K562 (cell line): ENCODE measurements at regions not wholly inside any gene's neighbourhood (a gene's known extent, or its start where the extent isn't known, plus 50 kb on each side); places are given as distances from the start of the nearest gene placed in this dataset.

Source experiments
- ATAC-seq: fragments of 200-7000 bp; cut with Tn5 transposase; 3 replicates; pipeline ENCODE4 v1.9.1; 2020; ENCODE audit warnings: moderate library complexity
- BruUV-seq: library from RNA; stranded (reverse); fragments of 400-500 nt; replicated peaks from 2 replicates; lab custom pipeline; 2021; lab: Mats Ljungman, UMichigan
- CTCF ChIA-PET: fragments of 300-600 bp; formaldehyde crosslinking; extraction: SDS; loops from one replicate; lab custom pipeline; 2021; ENCODE audit warnings: low intra/inter-chr PET ratio; lab: Yijun Ruan, JAX
- POLR2A ChIA-PET: fragments of 300-600, 350-650 bp; sonication (Branson Sonifier 250); formaldehyde crosslinking; extraction: SDS; loops from one replicate; lab custom pipeline; 2021; ENCODE audit warnings: antibody characterized with exemption, inconsistent platforms; lab: Yijun Ruan, JAX
- DNase-seq, 4 experiments: peaks; one replicate each; pipeline versions ENCODE4 v3.0.0 to v3.0.0-alpha.2; 2011 to 2018; ENCODE audit warnings: low spot score in 3 of 4, mixed read lengths in 3 of 4; ENCODE audit errors: extremely low read depth in 1 of 4
- FAIRE-seq: peaks from 2 replicates; lab custom pipeline; 2011; peaks lifted over from hg19 to GRCh38; lab: Jason Lieb, UNC
- H2AFZ ChIP-seq: 2 replicates; pipeline ENCODE4 v1.6.0; 2011; ENCODE audit warnings: low read depth, low read length, control low read depth, inconsistent platforms
- H3K27ac ChIP-seq: fragments of 200-600 bp; 3 replicates; pipeline ENCODE4 v1.8.0; 2011; ENCODE audit warnings: low read depth, mild to moderate bottlenecking, control low read depth, inconsistent platforms, low read length, moderate library complexity, mixed read lengths; ENCODE audit errors: extremely low read depth
- H3K27me3 ChIP-seq, 2 experiments: fragments of 300-600 bp in 1 of 2; 2 replicates in 1 of 2; 3 replicates in 1 of 2; pipeline versions ENCODE4 v1.6.0 to v1.8.0; 2011; ENCODE audit warnings: inconsistent platforms in 2 of 2, low read length in 2 of 2, mild to moderate bottlenecking in 1 of 2, mixed read lengths in 1 of 2, moderate library complexity in 1 of 2; ENCODE audit not compliant: control insufficient read depth in 2 of 2, insufficient read depth in 2 of 2
- H3K36me3 ChIP-seq: fragments of 300-600 bp; 3 replicates; pipeline ENCODE4 v1.8.0; 2011; ENCODE audit warnings: mild to moderate bottlenecking, low read length, inconsistent platforms; ENCODE audit not compliant: control insufficient read depth, insufficient read depth
- H3K4me1 ChIP-seq, 2 experiments: fragments of 200-600 bp in 1 of 2; replicated peaks in 1 of 2; 2 replicates in 1 of 2; 3 replicates in 1 of 2; pipeline versions ENCODE4 v1.5.1 to v1.8.0; 2011; ENCODE audit warnings: inconsistent platforms in 2 of 2, low read length in 2 of 2, mild to moderate bottlenecking in 1 of 2, mixed read lengths in 1 of 2, moderate library complexity in 1 of 2; ENCODE audit not compliant: control insufficient read depth in 2 of 2, insufficient read depth in 2 of 2
- H3K4me2 ChIP-seq: 2 replicates; pipeline ENCODE4 v1.6.1; 2011; ENCODE audit warnings: low read length, control low read depth, inconsistent platforms, mixed read lengths; ENCODE audit not compliant: insufficient read depth
- H3K4me3 ChIP-seq: fragments of 200-600 bp; sonication (generic), shearing (Covaris generic); 2 replicates; pipeline ENCODE4 v1.5.1; 2016; ENCODE audit warnings: control low read depth, inconsistent platforms
- H3K79me2 ChIP-seq: fragments of 200-600 bp; 3 replicates; pipeline ENCODE4 v1.8.0; 2011; ENCODE audit warnings: low read length, inconsistent platforms; ENCODE audit not compliant: control insufficient read depth, insufficient read depth
- H3K9ac ChIP-seq, 2 experiments: 2 replicates each; pipeline versions ENCODE4 v1.6.0 to v1.6.1; 2011; ENCODE audit warnings: low read depth in 2 of 2, low read length in 2 of 2, control low read depth in 1 of 2, inconsistent platforms in 1 of 2, mild to moderate bottlenecking in 1 of 2, mixed read lengths in 1 of 2; ENCODE audit not compliant: insufficient read depth in 1 of 2
- H3K9me1 ChIP-seq: one replicate; pipeline ENCODE4 v1.6.0; 2011; ENCODE audit warnings: inconsistent platforms, mild to moderate bottlenecking, low read length, moderate library complexity; ENCODE audit not compliant: control insufficient read depth, insufficient read depth
- H3K9me3 ChIP-seq: replicated peaks from 2 replicates; pipeline ENCODE4 v1.5.1; 2011; ENCODE audit warnings: low read depth, low read length, inconsistent platforms; ENCODE audit not compliant: control insufficient read depth, insufficient read depth
- H4K20me1 ChIP-seq: replicated peaks from 2 replicates; pipeline ENCODE4 v1.6.1; 2011; ENCODE audit warnings: low read length, inconsistent platforms, mixed read lengths; ENCODE audit not compliant: control insufficient read depth, insufficient read depth
- ATF6 ChIP-seq: sonication (generic); formaldehyde crosslinking; IDR thresholded peaks from 2 replicates; pipeline ENCODE4 v1.4.0; 2020; ENCODE audit warnings: mild to moderate bottlenecking, missing genetic modification reagents
- CBFB ChIP-seq: sonication (generic); formaldehyde crosslinking; IDR thresholded peaks from 2 replicates; pipeline ENCODE4 v1.4.0; 2020; ENCODE audit warnings: mild to moderate bottlenecking, missing genetic modification reagents
- CEBPB ChIP-seq: fragments of 450-650 bp; IDR thresholded peaks from 2 replicates; pipeline ENCODE4 v1.6.1; 2016; ENCODE audit warnings: missing genetic modification characterization, missing compliant biosample characterization
- CHCHD3 ChIP-seq: fragments of 250-450 bp; sonication (Bioruptor Pico); IDR thresholded peaks from 2 replicates; pipeline ENCODE4 v2.1.2; 2022; ENCODE audit warnings: mild to moderate bottlenecking
- E4F1 ChIP-seq: fragments of 250-450 bp; sonication (Bioruptor Pico); IDR thresholded peaks from 2 replicates; pipeline ENCODE4 v1.5.0; 2021; ENCODE audit warnings: mild to moderate bottlenecking, borderline replicate concordance
- ELF4 ChIP-seq: fragments of 450-650 bp; formaldehyde crosslinking; IDR thresholded peaks from 2 replicates; pipeline ENCODE4 v1.4.0; 2022; ENCODE audit warnings: missing genetic modification characterization
- MEIS2 ChIP-seq: fragments of 450-650 bp; IDR thresholded peaks from 2 replicates; pipeline ENCODE4 v1.6.1; 2014; ENCODE audit warnings: mild to moderate bottlenecking; ENCODE audit not compliant: partially characterized antibody
- RBM25 ChIP-seq: fragments of 200-400 bp; formaldehyde crosslinking; IDR thresholded peaks from 2 replicates; pipeline ENCODE4 v1.6.1; 2018; ENCODE audit warnings: low read length, low read depth, moderate library complexity; ENCODE audit not compliant: severe bottlenecking
- TAL1 ChIP-seq: fragments of 450-650 bp; IDR thresholded peaks from 2 replicates; pipeline ENCODE4 v1.6.1; 2016; ENCODE audit warnings: mild to moderate bottlenecking
- WGBS: fragments of 100-300 bp; shearing (Covaris generic); methylation state at CpG from one replicate; pipeline ENCODE4 v1.1.6; 2016; ENCODE audit warnings: low coverage, mixed read lengths; ENCODE audit not compliant: insufficient coverage; ENCODE audit errors: missing lambda C conversion rate; 5-methylcytosine and 5-hydroxymethylcytosine counted together
- in situ Hi-C: fragments of 300-500 bp; cut with MboI; formaldehyde crosslinking; loops from 4 replicates; pipeline ENCODE4 v1.15.0; 2018; ENCODE audit warnings: inconsistent platforms, mixed read lengths
- intact Hi-C: fragments of 100-400 bp; cut with micrococcal nuclease; formaldehyde crosslinking; loops from 2 replicates; pipeline ENCODE4 v1.14.2; 2022
- TF ChIP-seq, protein P1 (sequence below), 3 experiments: IDR thresholded peaks in 2 of 3; conservative IDR thresholded peaks in 1 of 3; 2 replicates each; pipeline ENCODE4 v1.5.1; 2011 to 2012; ENCODE audit warnings: low read length in 3 of 3, mild to moderate bottlenecking in 3 of 3, control low read depth in 2 of 3, improper control_type of control experiment in 1 of 3, inconsistent platforms in 1 of 3, low read depth in 1 of 3, mixed read lengths in 1 of 3, moderate library complexity in 1 of 3; ENCODE audit not compliant: insufficient read depth in 2 of 3

- TF ChIP-seq E4F1 (CRISPR knock-in tag): no peak
Measured at GRCh38 chr22:27612115-27612514, 189.4 kb downstream of the MN1 start (continued).

- ChIA-PET CTCF (no interaction called here), POLR2A (interaction anchor here (0.6 kb wide), 1 partner anchor 16 kb away, joined by 3 read pairs; no protein-coding TSS in a partner anchor)
- ATAC-seq: no peak
- no peak for TF ChIP-seq ELF4
- no peak for TF ChIP-seq TAL1
- TF ChIP-seq MEIS2: peak; percentile 10
- TF ChIP-seq ATF6: no peak
- no peak for TF ChIP-seq CHCHD3
- no peak for TF ChIP-seq CEBPB (tag)
- TF ChIP-seq RBM25: peak; percentile 89
- TF ChIP-seq, protein P1, sequence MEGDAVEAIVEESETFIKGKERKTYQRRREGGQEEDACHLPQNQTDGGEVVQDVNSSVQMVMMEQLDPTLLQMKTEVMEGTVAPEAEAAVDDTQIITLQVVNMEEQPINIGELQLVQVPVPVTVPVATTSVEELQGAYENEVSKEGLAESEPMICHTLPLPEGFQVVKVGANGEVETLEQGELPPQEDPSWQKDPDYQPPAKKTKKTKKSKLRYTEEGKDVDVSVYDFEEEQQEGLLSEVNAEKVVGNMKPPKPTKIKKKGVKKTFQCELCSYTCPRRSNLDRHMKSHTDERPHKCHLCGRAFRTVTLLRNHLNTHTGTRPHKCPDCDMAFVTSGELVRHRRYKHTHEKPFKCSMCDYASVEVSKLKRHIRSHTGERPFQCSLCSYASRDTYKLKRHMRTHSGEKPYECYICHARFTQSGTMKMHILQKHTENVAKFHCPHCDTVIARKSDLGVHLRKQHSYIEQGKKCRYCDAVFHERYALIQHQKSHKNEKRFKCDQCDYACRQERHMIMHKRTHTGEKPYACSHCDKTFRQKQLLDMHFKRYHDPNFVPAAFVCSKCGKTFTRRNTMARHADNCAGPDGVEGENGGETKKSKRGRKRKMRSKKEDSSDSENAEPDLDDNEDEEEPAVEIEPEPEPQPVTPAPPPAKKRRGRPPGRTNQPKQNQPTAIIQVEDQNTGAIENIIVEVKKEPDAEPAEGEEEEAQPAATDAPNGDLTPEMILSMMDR (IDR thresholded peaks at IDR 0.05 in 2 of 3, conservative IDR thresholded peaks at IDR 0.05 in 1 of 3; ENCODE audit: insufficient read depth in 2 of 3, low read depth in 1 of 3, low read length in 3 of 3): no peak
- TF ChIP-seq CBFB (CRISPR knock-in tag): no peak
Measured at GRCh38 chr22:27613099-27614005, 188.2 kb downstream of the MN1 start.

More at GRCh38 chr22:27613099-27614005, 188.2 kb downstream of the MN1 start:
- Histone ChIP-seq H3K4me2 (no peak overlapping the region), H3K4me1 (peaks cover 0 to 21% of the 10 kb centered on the region in 2 experiments; a peak in 2 of 5 replicates), H3K27me3 (peaks cover 4 to 28% of the 10 kb centered on the region in 2 experiments; a peak in 4 of 5 replicates), H3K9me1 (no peaks in the 10 kb centered on the region), H2AFZ (no peak overlapping the region), H3K9ac (no peak overlapping the region), H3K9me3 (no peaks in the 10 kb centered on the region), H3K27ac (no peak overlapping the region), H3K79me2 (no peaks in the 10 kb centered on the region), H4K20me1 (no peaks in the 10 kb centered on the region), H3K36me3 (no peaks in the 10 kb centered on the region), H3K4me3 (no peak overlapping the region)
- BruUV-seq: no TSS peak
- no peak for DNase-seq
- 8% methylated on average over 15 of the region's 19 CpGs for WGBS
- in situ Hi-C loops (no loop called here), intact Hi-C loops (no loop called here)
- no peak for FAIRE-seq
